ENCODE measurements at regions not wholly inside any gene's neighbourhood (a gene's known extent, or its start where the extent isn't known, plus 50 kb on each side); places are given as distances from the start of the nearest gene placed in this dataset.

DNA sequence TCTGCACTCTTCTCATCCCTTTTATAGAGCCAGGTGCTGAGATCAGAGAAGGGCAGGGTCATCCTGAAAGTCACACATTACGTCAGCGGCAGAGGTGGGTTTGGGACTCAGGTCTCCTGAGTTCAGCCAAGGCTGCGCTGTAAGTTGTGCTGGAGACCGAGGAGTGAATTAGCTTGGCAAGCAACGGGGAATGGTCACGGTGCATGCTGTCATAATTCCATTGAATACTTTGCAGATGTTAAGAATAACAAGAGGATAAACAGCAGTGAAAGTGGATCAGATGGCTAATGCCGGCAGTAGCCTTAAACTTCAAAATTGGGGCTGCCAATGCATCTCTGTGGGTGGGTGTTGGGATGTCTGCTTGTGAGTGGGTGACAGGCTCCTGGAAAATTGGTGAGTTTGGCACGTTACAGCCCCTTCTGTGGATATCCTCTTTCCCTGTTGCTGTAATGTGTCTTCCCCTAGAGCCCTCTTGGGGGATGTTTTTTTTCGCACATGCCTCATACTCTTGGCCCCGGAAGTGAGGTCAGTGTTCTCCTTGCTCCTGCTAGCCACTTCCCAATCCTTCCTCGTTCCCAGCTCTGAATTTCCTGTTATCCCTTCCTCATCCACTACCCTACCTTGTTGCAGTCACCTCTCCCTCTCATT, 287.1 kb upstream of the SRRM4 start:
- TF ChIP-seq, protein P1, sequence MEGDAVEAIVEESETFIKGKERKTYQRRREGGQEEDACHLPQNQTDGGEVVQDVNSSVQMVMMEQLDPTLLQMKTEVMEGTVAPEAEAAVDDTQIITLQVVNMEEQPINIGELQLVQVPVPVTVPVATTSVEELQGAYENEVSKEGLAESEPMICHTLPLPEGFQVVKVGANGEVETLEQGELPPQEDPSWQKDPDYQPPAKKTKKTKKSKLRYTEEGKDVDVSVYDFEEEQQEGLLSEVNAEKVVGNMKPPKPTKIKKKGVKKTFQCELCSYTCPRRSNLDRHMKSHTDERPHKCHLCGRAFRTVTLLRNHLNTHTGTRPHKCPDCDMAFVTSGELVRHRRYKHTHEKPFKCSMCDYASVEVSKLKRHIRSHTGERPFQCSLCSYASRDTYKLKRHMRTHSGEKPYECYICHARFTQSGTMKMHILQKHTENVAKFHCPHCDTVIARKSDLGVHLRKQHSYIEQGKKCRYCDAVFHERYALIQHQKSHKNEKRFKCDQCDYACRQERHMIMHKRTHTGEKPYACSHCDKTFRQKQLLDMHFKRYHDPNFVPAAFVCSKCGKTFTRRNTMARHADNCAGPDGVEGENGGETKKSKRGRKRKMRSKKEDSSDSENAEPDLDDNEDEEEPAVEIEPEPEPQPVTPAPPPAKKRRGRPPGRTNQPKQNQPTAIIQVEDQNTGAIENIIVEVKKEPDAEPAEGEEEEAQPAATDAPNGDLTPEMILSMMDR (IDR thresholded peaks at IDR 0.05), result no peak
- no peak for TF ChIP-seq POLR2A (IDR thresholded peaks at IDR 0.05)

Measured in uterus (tissue), 2 donors.